NK-92 treated with Interleukin-12 subunit alpha and Interleukin-12 subunit beta, amount 100 ng/mL, for 24 hours (cell line): ENCODE measurements at regions not wholly inside any gene's neighbourhood (a gene's known extent, or its start where the extent isn't known, plus 50 kb on each side); places are given as distances from the start of the nearest gene placed in this dataset.

Source experiments
- DNase-seq: peaks from one replicate; lab custom pipeline; 2025; lab: John Stamatoyannopoulos, UW

DNA sequence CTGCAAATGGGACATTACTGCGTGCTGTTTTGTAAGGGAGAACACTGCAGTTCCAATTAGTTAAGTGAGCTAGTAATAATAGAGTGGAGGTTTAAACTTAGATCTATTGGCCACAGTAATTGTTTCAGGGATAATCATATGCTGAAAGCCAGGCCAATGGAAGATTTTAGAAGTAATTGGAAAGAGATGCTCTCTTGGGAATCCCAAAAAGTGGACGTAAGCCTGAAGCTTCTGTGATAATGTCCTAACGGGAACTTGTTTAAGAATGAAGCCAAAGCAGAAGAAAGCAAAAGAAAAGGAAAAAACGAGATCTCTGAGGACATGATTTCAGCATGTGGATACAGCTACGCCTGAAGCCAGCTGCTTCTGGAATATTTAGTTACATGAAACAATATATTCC, 594.6 kb downstream of the SLC4A3 start:
- no peak for DNase-seq

DNA sequence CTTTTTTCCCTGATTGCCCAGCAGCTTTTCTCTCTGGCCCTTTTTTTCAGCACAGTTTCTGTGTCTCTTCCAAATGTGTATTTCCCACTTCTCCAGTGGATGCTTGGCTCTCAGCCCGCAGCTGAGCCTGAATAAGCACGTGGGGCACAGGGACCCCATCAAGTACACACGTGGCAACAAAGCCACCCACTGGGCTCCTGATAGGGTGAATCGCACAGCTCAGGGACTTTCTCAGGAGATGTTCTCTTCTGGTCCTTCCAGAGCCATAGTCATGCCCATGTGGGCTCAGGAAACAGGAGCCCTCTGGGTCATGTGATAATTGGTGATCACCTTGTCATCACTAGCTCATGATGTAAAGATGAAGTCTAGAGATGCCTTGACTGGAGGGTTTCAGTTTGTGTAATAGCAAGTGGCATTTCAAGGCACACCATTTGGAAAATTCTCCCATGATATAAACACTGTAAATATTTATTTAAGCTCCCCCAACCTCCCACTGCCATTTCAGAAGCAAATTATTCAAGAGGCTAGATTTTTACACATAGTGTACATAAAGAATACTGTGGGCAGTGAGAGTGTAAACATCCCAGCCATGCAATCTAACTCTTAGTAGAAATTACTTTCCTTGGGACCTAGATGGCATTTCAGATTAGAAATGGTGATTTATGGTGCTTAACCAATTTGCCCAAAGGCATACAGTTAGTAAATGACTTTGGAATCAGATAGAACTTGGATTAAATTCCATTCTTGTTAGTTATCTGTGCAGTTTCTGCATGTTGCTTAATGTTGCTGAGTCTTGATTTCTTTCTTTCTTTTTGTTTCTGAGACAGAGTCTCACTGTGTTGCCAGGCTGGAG, 597.5 kb downstream of the SLC4A3 start:
- DNase-seq = no peak

DNA sequence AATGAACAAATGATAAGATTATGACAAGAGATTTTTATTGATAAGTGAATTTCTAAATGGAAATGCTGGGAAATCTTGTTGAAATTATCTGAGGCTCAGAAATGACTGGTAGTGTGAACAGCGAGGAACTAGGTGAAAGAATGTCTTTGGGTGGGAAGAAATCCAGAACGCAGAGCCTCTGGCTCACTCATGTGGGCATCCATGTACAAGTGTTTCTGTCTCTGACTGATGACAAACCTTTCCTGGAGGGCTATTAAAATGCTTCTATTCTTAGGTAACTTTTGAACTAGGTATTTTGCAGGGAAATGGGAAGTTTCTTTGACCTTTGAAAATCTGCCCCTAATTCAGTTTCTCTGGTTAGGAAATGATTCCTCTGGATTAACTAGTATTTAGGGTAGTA, 598.6 kb downstream of the SLC4A3 start:
- no peak for DNase-seq

DNA sequence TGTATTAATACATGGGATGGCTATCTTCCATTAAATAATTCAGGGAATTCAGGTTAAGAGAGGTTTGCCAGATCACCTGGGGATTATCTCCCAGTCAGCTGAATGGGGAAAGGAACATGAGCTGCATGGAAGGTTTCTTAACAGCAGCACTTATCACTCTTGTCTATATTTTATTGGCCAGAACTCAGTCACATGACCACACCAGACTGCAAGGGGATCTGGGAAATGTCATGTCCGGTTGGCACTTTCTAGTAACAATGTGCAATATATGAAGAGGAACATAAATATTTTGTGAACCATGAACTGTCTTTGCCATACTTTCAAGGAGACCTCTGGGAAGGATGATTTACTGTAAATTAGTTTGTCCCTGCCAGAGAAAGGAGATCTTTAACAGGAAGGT, 599.1 kb downstream of the SLC4A3 start:
- DNase-seq = no peak

DNA sequence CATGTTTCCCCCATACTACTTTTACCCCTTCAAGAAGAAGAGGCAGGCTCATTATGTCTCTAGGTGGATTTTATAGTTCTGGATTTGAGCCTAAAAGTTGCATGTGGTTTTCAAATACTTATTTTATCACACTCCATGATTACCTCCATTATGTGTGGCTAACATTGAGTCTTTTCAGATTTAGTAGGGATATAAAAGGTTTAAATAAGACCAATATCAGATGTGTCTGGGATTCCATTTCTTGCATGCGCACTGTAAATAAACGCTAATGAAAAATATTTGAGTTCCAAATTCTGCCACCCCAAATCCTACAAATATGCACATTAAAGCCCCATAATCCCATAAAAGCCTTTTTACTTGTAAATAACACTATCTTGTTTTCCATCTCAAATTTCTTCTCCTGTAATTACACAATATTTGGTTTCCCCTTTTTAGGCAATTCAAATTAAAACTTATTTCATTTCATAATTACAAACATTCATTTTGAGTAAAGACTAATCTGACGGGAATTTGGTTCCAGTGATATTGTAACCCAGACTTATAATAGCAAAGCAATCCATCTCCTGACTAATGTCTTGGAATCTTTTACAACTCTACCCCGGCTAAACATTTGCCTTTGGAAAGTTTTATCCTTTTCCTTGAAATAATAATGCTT, 600.0 kb downstream of the SLC4A3 start:
- DNase-seq = no peak

DNA sequence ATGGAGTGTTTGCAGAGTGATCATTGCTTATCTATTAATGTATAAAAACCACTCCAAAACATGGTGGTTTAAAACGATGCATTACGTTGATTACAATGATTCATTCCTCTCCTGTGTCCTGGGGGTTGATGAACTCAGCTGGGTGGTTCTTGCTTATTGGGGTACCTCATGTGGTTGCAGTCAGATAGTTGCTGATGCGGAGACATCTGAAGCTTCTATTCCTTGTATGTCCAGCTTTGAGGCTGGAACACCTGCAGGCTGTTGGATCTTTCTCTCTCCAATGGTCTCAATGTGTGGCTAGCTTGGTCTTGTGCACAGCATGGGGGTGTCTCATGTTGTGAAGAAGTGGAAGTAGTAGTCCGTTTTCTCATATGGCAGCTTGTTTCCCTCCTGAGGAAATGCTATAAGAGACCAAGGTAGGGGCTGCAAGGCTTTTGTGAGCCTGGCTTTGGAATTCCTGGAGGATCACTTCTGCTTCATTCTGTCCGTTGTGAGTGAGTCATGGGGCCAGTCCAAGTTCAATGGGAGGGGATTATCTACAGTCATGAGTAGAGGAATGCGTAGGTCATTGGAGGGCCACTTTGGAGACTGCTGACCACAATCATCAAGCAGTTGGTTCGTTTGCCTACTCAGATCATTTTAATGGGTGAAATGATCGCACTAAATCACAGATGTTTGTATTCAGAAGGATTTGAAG, 601.0 kb downstream of the SLC4A3 start:
- no peak for DNase-seq

DNA sequence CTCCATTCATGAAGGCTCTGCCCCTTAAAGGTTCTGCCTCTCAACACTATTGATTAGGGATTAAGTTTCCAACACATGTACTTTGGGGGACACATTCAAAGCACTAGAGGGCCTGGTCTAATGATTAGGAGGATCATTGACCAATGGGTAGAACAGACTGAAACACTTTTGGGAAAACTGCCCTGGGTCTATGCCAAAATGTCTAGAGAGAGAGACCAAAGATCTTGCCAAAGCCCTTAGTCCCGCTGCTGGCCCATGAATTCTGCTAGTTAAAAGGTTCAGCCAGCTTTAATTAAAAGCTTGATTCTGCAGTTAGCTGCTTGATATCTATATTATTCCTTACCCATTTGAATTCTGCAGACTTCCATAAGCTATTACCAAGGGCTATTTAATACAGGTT, 613.2 kb downstream of the SLC4A3 start:
- DNase-seq = no peak

DNA sequence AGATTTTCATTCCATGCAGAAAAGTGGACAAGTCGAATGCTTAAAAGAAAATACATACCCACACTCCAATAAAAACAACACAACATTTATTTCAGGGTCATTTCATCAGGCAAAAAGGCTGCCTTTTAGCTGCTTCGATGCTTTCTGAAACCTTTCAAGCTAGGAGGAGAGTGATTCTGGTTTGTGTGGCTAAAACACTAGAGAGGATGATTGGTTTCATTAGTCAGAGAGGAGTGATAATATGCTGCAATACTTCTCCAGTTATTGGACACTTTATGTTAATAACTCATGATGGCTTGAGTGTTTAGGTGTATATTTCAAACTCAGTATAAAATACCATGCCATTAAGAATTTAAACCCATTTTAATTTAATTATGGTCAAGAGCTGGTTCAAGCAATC, 614.0 kb downstream of the SLC4A3 start:
- no peak for DNase-seq

DNA sequence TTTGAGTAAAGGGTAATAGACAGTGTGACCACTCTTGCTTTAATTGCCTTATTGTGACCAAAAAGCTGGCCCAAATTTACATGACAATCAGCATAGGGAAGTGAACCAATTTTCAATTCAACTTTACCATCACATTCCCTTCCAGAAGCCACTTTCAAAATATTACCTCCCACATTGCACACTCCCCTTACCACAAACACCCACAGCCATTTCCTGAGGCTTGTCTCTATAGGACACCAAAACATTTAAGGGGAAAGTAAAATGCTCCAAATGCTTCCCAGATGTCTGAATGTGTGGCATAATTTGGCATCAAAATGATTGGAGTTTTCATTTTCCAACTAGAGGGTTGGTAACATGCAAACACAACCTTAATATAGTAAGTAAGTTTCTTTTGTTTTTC, 616.1 kb downstream of the SLC4A3 start:
- DNase-seq = no peak

DNA sequence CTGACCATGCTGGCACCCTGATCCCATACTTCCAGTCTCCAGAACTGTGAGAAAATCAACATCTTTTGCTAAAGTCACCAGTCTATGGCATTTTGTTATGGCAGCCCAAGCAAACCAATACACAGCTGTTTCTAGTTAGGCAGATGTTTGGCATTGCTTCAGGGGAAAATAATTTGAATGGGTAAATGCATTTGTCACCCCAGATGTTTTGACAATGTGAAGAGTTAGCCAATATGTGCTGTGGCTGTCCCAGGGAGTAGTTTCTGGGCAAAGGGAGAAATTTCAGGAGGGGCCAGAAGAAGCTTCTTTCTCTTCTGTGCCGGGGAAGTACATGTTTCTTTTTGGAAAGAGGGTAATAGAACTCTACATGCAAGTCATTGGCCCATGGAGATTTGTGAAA, 619.0 kb downstream of the SLC4A3 start:
- no peak for DNase-seq

DNA sequence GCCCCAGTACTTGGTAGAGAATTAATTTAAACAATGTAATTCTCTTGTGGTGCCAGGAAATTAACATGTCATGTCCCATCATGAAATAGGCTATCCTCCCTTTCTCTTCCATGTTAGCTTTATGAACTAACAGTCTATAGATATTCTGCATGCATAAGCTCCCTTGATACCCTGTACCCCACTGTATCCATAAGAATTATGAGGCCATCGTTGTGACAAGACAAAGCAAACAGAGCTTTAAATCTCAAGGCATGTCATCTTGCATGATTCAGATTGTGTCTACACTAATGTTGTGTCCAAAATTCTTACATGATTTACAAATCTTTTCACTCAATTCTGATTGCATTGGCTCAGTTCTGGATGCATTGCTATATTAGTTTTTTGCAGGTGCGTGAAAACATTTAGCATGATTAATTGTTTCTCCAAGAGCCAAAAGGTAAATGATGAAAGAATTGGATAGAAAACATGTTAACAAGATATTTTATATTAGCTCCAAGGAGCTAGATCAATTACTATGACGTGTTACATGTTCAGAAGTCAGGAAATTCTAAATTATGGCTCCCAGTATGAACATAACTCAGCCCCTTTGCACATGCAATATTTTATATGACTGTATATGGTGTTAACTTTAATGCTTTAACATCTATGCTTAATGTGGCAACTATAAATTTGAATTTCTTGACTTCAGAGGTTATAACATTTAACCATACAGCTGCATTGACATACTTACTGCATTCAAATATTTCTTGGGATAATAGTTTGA, 620.3 kb downstream of the SLC4A3 start:
- DNase-seq = no peak

DNA sequence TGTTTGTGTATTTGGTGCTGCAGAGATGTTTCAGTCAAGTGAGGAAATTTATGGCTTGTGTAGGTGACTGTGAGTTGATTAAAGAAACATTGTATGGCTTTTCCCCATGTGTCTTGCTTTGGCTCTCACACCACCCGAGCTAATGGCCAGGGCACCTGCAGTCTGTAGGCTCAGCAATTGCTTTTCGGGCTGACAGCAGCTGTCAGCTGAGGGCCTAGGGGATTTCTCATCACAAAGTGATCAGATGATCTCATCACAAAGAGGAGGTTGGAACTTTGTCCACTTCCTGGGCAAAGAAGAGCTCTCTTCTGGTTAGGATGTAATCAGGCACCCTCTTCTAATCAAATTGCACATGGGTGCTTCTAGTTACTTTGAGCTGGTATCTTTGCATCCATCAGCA, 632.2 kb downstream of the SLC4A3 start:
- DNase-seq = no peak

DNA sequence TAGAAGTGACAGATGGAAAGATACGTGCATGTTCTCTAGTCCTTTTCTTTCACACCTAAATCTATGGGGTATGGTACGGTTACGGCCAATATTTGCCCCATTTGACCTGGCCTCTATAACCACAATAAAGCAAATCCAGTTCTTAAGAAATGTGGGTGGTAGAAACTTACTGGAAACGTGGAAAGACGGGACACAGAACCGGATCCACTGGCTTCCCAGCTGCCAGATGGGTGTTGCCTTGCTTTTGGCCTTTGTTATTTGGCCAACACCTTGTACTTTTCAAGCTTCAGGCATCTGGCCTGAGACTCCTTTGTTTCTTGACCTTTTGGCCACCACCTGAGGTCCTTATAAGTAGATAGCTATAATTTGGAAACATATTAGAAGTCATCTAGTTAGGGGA, 635.9 kb downstream of the SLC4A3 start:
- DNase-seq = no peak

DNA sequence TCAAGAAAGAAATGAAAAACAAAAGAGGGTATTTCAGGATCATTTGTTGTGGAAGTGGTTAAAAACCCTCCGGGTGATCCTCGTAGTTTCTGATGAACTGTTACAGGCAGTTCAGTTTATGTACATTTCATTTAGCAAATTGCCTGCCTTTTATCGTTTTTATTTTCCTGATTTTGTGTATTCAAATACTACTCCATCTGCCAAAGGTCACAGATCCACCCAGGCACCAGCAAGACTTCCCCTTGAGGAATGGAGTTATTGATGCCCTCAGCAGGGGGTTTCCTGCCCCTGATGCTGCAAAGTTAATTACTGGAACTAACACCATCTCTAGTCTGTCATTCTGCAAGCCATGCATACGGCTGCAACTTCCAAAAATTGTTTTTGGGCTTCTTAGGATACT, 641.9 kb downstream of the SLC4A3 start:
- DNase-seq = no peak

DNA sequence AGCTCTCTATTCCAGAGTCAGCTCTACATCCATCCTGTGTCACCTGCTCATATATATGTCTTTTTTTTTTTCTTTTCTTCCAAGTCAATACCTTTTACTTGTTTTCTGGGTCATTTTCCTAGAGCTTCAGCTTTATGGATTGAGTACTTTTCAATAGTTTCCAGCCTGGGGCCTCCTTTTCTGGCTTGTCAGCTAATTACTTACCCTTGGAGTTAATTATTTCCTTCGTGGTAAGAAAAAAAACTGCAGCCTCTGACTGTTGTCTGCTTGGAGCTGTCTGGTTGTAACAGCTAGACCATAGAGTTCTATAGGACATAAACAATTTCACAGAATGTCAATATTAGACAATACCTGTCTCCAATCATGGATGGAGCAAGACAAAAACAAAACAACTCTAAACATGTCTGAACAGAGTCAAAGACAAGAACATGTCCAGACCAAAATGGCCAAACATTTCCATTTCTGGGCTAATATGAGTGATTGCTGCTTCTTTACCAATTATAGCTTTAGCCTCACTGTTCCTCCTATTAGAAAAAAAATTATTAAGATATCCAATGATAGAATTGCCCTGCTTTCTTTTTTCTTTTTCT, 643.1 kb downstream of the SLC4A3 start:
- no peak for DNase-seq

DNA sequence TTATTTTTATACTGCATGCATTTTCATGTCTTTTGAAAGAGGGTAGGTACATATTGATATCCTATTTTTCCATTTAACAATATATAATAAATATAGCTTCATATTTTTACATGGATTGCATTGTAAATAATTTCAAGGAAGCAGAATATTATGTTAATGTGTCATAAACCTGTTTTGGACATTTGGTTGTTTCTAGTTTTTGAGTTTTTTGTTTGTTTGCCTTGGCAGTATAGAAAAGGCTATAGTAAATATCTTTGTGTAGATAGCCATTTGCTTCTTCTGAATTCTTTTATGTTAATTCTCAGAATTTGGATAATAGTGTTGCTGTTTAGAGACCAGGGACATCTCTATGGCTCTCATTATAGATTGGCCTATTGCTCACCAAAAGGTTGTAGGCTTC, 645.2 kb downstream of the SLC4A3 start:
- DNase-seq = no peak

DNA sequence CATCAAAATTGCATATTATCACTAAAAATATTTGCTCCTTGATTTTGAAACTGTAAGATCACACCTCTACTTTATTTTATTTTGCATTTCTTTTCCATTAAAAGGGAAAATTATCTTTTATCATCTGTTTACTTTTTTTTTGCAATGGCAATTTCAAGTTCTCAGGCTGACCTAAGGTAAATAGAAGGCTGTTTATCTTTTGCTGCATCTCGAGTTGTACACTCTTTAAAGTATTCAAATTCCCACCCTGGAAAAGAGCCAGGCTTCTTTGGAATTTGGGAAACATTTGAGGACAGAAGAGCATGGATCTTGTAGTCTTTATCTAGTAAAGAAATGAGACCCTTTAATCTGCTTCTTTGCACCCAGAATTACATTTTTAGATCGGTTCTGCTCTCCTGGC, 645.7 kb downstream of the SLC4A3 start:
- DNase-seq = no peak

DNA sequence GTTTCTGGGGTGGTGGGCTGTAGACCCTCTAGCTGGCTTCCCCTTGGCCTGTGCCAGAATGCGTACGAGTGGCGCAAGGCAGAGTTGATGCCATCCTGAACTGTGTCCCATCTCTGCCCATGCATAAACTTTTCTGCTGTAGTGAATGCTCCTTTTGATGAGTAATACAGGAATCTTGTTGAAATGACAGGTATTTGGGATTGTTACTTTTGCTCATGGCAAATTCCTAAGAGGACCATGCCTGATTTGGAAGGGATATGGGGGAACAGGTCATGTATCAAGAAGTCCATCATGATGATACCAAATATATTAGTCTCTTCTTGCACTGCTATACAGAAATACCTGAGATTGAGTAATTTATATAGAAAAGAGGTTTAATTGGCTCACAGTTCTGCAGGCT, 648.0 kb downstream of the SLC4A3 start:
- DNase-seq = no peak

DNA sequence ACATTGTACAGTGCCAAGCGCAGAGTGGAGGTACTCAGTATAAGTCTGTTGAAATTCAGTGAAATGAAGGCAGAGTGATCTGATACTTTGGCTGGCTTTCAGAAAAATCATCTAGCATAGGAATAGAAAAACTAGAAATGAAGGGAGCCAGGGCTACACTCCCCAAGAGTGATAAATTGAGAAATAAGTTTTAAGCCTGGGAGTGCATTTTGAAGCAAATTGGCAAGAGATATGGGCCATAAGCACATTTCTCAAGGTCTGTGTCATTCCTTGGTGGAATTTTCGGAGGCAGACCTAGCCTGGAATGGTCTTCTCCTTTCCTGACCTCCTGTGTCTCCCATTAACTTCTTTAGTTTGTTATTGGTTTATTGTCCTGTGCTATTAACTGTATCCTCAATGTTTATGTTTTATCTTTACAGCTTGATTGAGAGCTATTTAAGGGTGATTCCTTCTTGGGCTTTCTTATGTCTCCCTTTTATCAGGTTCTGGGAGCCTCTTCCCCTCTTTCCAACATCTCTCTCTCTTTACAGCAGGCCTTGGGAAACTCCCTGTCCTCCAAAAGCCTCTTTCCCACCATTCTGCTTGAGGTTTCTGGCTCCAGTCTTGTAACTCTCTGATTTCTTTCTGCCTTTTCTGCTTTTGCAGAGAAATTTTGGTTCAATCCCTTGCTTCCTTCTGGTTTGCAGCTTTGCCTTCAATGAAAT, 649.5 kb downstream of the SLC4A3 start:
- DNase-seq = no peak

DNA sequence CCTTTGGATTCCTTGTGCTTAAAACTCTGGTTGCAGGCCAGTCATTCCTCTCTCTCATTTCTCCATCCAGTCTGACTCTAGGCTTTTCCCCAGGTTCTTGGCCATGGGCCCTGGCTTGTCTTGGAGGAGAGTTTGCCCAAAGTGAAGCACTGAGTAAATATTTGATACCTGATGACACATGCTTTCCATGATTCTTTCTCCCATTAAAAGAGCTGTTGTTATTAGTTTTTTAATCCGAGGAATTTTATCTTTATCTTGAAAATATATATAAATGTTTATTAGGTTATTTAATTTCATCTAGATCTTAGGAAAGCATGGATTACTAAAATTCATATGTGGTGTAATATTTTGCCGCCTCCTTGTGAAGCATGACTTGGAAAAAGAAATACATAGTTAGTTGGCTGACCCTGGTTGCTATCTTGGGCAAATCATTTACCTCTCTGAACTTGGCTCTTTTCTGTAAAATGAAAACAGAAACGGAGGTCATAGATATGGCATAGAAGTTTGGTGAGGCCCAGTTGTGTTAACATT, 650.1 kb downstream of the SLC4A3 start:
- DNase-seq = no peak

DNA sequence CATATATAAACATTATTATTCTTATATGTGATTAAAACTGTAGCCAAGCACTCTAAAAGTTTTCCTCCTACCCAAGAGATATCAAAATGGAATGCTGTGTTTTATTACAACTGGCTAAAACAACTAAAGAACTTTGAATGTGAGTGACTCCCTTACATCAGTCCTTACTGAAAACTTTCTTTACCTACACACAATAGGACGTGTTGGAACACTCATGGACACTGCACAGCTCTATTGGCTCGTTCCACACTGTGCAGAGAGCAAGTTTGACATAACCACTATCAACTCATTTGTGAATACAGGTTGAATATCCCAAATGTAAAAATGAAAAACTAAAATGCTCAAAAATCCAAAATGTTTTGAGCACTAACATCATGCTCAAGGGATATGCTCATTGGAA, 650.6 kb downstream of the SLC4A3 start:
- no peak for DNase-seq
